GM19043 (cell line): ENCODE measurements at regions not wholly inside any gene's neighbourhood (a gene's known extent, or its start where the extent isn't known, plus 50 kb on each side); places are given as distances from the start of the nearest gene placed in this dataset.
"Not testable (repeated sequence)": the region's sequence is repeated elsewhere in the genome, so short reads cannot be mapped to it uniquely, and the experiment has no call there.

Source experiments
- ATAC-seq: cut with Tn5 transposase; IDR thresholded peaks from one replicate; pipeline ENCODE4 v1.9.1; 2021; ENCODE audit warnings: low read depth; ENCODE audit not compliant: unreplicated experiment

DNA sequence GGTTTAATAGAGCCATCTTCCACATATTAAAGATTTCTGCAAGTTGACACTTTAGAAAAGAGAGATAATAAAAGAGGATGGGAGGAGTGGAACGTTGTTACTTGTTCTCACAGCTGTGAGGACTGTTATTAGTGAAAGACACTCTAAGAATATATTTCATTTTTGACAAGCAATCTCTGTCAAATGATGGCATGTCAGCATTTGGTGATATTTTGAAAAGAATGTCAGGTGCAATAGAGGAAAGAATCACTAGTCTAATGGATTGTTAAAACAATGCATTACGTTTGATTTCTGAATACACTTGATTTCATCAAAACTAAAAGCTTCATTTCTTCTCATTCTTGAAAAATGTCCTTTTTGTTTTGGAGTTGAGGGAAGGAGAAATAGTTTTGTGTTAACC is 853.4 kb downstream of the PLA2G4A start:
- no peak for ATAC-seq

DNA sequence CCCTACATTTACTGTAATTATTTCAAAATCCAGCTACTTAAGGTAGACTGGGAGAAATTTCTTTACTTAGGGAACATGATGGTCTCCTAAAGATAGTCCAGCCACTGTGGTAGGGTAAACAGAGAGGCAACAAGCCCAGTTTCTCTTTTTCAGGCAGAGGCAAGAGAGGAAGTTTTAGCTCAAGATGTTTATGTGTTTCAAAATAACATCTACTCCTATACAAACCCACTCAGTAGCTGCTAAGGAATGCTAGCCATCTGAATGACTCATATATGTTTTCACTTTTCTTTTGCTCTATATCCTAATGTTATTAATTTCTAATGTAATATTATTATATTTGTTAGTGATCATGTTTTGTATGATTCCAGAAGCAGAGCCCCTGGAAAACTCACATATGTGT is 856.6 kb downstream of the PLA2G4A start:
- ATAC-seq = no peak

DNA sequence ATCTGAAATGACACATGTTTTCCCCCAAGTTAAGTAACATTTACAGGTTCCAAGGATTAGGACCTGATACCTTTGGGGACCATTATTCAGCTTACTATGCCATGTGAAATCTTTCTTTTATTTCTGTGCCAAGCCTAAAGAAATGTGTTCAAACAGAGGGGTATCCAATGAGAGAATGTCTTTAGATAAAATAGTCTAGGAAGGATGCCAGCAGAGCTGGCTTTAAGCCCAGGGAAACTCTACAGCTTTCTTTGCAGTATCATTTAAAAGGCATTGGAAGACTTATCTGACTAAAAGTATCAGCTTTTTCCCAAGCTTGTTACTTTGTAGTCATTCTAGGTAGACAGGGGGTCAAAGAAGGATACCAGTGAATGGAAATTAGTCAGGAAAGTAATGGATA is 860.4 kb downstream of the PLA2G4A start:
- ATAC-seq = no peak

DNA sequence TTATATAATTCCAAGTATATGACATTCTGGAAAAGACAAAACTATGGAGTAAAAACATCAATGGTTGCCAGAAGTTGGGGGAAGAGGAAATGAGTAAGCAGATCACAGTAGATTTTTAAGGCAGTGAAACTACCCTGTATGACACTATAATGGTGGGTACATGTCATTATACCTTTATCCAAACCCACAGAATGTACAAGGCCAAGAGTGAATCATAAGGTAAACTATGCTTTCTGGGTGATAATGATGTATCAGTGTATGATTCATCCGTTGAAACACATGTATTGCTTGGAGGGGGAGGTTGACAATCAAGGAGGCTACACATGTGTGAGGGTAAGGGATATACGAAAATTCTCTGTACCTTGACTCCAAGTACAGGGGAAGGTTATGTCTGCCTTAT is 862.7 kb downstream of the PLA2G4A start:
- ATAC-seq = no peak

DNA sequence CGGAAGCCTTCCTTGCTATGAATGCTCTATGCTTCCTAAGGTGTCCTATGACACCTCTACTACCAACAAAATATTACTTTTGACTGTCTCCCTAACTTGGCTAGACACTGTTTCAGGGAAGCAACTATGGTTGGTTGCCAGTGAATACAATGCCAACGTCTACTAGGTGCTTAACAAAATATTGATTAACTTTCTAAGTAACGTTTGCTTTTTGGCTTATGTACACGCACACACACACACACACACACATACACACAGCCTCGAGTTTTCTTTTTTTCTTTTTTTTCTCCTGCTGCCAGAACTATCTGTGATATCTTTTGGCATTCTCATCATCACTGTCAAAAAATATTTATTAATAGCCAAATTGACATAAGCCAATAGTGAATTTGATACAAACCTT is 864.0 kb downstream of the PLA2G4A start:
- no peak for ATAC-seq

DNA sequence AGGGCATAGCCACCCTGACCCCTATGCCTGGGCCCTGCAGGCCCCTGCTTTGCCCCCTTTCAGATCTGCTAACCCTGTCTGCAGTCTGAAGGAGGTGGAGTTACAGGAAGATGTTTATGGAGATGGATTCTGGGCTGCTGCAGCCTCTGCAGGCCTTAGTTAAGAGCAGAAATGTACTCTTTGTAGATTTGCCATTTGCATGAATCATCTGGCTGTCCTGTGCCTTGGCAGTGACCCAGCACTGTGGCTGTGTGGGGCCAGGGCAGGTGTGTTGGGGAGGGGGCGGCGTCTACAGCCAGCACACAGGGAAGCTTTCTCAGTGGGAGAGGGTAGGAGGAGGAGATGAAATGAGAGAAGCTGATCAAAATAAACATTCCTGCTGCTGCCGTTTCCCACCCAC is 867.3 kb downstream of the PLA2G4A start:
- ATAC-seq = no peak

DNA sequence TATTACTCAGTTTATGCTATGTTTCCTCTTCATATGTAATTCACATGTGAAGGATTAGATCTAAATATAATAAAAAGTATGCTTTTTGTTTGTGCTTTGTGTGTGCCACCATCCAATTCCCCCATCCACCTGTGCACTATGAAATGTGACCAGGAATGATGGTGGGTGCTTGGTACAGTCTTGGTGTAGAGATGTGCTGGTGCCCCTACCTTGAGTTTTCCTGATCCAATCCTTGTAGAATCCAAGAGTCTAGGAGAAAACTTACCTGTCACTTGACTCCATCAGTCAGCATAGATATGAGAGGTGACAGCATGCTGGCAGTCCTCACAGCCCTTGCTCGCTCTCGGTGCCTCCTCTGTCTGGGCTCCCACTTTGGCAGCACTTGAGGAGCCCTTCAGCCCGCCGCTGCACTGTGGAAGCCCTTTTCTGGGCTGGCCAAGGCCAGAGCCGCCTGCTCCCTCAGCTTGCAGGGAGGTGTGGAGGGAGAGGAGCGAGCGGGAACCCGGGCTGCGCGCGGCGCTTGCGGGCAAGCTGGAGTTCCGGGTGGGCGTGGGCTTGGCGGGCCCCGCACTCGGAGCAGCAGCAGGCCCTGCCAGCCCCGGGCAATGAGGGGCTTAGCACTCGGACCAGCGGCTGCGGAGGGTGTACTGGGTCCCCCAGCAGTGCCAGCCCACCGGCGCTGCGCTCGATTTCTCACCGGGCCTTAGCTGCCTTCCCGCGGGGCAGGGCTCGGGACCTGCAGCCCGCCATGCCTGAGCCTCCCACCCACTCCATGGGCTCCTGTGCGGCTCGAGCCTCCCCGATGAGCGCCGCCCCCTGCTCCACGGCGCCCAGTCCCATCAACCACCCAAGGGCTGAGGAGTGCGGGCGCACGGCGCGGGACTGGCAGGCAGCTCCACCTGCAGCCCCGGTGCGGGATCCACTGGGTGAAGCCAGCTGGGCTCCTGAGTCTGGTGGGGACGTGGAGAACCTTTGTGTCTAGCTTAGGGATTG is 874.7 kb downstream of the PLA2G4A start:
- not testable (repeated sequence) for ATAC-seq

DNA sequence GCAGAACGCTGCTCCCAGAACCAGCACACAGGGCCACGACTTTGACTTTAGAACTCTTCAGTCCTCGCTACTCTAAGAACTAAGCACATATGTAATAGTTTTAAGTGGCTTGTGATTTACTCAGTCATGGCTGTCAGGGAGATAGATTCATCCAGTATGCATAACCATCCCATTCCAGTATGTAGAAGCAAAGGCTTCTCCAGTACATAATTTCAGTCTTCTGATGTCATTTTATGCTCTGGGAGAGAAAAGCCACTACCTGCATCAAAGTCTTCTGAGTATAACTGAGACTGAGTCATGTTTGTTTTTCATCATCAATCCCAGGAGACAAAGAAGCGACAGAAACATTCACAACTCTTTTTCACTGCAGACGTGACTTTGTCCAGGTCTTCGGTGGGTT is 885.7 kb downstream of the PLA2G4A start:
- ATAC-seq = no peak

DNA sequence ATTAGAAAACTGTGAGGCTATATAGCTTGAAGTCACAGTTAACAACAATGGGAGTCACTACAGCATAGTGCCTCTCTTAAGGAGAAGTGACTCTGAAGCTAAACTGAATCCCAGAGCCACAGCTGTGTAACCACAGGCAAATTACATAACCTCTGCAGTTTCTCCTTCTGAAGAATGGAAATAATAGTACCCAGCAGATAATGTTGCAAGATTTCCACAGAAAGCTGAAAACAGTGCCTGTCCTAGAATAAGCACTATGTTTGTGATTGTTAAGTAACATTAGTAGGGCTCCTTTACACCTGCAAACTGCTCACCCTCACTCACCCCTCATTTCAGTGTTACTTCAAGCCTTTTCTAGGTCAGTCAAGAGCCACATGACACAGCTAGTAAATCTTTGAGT is 886.7 kb downstream of the PLA2G4A start:
- no peak for ATAC-seq

DNA sequence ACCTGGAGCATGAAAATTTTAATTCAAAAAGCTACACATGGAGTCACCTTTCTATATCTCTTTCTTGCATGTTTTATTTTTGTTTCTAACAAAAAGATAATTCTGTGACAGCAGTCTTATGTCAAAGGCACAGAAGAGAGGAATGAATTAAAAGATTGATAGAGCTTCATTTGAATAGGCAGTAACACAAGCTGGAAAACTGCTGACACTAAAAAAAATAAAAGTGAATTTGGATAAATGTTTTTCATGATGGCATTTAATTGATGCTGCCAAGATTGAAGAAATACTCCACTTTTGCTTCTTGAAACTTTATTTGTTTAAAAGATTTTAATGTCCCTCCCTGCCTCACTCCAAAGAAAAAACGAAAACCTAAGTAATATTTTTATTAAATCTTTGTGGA is 887.4 kb downstream of the PLA2G4A start:
- ATAC-seq = no peak

DNA sequence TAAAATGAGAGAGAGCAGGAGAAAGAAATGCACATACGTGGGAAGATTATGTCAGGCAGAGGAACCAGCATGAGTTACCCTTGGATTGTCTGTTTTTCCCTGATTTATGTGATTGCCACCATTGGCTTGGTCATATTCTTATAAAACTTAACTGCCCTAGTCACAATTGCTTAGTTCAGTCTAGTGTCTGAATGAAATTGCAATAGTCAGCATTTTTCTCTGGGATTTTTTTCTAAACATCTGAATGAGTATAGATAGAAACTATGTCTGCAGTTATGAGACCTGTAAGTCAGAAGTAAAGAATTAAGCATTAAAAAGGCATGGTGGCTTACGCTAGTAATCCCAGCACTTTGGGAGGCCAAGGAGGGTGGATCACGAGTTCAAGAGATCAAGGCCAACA is 889.8 kb downstream of the PLA2G4A start:
- no peak for ATAC-seq

DNA sequence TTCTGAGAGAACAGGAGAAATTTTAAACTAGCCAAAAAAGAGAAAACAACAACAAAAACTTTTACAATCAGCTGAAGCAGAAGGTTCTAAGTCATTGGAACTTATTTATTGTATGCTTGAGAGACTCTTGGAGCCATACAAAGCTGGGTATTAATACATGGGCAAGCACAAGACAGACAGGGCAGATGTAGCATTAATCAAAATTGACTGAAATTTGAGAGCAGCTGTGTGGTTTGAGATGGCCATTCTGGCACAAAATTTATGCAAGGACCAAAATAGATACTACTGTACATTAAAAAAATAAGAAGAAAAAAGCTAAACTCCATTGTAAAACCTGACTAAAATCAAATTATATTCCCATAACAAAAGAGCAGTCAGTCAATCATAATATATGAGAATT is 892.5 kb downstream of the PLA2G4A start:
- ATAC-seq = no peak

DNA sequence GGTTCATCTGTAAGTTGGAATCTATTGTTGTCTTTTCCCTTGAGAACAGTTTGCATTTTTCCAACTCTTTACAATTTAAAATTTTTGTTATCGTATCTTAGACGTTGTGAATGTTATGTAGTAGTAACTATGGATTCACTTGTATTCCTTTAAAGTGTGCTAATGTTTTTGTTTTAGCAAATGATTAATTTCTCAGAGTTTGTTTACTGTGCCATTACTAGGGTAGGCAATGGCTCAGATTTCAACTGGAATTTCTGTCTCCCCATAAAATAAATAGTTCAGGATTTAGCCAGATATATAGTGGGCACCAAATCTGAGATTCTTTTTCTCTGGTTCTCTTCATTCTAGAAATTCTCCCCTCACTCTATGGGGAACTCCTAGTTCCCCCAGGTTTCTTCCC is 896.5 kb downstream of the PLA2G4A start:
- ATAC-seq = no peak

DNA sequence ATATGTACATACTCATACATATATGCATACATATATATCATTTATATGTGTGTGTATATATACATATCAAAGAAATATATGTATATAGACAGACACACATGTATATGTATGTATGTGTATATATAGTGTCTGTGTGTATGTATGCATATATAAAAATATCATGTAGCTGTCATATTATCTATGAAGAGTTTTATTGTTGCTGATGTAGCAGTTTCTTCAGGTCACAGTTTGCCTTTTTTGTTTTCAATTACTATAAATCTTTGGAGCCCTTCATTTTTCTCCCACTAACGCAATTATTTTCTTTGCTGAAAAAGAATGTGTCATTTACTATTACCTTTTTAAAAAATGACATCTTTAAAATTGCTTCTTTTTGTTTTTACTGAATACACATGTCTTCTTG is 904.5 kb downstream of the PLA2G4A start:
- no peak for ATAC-seq

DNA sequence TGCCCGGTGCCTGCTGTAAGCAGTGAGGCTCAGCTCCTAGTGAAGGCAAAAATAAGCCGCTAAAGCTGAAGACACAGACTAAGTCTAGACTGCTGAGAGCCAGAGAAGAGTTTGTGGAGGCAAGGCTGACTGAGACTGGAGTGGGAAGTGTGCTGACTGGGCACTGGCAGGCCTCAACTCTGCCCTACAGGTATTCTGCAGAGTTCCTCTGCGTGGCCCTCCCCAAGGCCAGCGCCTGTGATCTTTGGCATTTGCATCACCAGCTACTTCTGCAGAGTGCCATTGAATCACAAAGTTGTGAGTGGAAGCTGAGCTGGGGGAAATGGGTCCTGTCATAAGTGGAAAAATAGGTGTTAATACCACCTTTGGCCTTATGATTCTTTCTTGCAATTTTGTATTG is 905.7 kb downstream of the PLA2G4A start:
- ATAC-seq = no peak

DNA sequence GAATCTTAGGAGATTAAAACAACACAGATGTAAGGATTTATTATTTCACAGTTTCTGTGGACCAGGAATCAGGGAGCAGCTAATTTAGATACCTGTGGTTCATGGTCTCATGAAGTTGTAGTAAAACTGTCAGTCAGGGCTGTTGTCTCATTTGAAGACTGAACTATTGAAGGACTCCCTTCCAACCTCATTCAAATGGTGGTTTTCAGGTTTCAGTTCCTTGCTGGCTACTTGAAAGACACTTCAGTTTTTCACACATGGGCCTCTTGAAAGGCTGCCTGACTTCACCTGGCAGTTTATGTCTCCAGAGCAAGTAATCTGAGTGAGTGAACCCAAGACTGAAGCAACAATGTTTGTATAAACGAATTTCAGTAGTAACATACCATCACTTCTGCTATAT is 915.9 kb downstream of the PLA2G4A start:
- ATAC-seq = peak; percentile 79

DNA sequence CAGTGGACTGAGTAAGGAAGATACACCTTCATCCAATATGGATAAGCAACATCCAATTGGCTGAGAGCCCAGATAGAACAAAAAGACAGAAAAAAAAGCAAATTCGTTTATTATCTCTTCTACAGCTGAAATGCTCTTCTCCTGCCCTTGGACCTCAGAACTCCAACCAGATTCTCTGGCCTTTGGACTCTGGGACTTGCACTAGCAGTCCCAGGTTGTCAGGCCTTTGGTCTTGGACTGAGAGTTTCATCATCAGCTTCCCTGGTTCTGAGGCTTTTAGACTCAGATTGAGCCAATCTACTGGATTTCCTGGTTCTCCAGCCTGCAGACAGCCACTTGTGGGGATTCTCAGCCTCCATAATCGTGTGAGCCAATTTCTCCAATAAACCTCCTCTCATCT is 926.8 kb downstream of the PLA2G4A start:
- ATAC-seq = no peak

DNA sequence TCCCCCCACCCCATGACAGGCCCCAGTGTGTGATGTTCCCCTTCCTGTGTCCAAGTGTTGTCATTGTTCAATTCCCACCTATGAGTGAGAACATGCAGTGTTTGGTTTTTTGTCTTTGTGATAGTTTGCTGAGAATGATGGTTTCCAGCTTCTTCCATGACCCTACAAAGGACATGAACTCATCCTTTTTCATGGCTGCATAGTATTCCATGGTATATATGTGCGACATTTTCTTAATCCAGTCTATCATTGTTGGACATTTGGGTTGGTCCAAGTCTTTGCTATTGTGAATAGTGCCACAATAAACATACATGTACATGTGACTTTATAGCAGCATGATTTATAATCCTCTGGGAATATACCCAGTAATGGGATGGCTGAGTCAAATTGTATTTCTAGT is 927.9 kb downstream of the PLA2G4A start:
- ATAC-seq = not testable (repeated sequence)

DNA sequence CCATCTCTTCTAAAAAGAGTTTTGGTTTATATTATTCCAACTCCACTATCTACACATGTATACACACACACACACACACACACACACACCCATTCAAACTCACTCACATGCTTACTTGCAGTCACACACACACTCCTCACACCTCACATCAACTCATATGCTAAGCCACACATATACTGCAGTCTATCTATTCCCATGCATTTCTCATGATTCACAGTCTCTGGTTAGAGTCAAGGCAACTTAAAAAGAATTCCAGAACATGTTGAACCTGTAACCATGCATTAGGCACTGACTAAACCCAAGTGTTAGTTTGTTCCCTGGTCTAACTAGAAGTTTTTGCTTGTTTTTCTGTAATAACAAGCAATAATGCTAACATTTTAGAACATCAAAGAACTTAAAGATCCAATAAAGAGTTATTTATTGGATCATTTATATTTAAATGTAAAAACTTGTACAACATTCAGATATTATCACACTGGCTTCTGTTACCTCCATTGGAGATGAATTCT is 931.1 kb downstream of the PLA2G4A start:
- ATAC-seq = no peak

DNA sequence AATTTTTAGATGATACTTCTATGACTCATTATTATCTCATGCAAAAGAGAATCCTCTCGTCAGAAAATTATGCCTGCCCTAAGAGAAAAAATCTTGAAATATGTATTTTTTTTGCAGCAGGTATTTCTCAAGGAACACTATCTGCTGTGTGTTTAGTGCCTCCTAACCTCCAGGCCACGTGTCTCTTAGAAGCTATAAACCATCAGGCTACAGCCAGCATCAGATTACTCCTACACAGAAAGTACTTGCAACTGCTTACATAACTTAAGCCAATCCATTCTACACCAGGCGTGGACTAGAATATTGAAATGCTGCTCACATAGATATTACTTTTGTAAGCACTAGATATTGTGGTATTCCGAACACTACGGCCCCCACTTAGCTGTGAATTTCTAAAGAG is 933.4 kb downstream of the PLA2G4A start:
- ATAC-seq = no peak

DNA sequence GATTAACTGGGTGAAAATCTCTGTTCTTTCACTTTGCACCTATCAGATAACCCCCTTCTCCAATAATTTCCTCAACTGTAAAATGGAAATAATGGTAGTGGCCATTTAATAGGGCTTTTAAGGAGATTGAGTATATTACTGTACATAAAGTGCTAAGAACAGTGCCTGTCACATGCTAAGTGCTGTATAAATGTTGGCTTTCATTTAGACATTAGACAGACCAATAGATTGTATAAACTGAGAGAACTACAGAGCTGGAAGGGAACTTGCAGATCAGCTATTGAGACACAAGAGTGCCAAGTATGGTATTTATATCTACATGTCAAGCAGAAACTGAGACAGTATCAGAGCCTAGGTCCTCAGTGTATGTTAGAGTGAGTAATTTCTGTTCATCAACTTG is 934.7 kb downstream of the PLA2G4A start:
- ATAC-seq = no peak

DNA sequence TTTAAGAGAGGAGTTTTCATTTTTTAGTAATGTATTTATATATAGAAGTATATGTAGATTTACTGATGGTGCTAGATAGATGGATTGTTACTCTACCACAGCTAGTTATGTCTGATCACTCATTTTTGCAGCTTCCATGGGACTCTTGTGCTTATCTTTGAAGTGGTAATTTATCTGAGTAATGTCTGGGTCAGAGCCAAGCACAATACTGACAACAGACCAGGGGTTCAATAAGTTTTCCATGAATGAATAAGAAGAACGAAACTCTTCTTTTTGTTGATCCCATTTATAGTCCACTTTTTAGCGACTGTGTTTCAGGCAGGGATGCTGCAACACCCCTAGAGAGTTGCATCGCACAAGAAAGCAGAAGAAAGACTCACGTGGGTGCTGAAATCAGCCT is 935.2 kb downstream of the PLA2G4A start:
- no peak for ATAC-seq
